ENCODE measurements at regions not wholly inside any gene's neighbourhood (a gene's known extent, or its start where the extent isn't known, plus 50 kb on each side); places are given as distances from the start of the nearest gene placed in this dataset.
"Not testable (repeated sequence)": the region's sequence is repeated elsewhere in the genome, so short reads cannot be mapped to it uniquely, and the experiment has no call there.

- not testable (repeated sequence) for TF ChIP-seq CTCF (IDR thresholded peaks at IDR 0.05); ZFX (IDR thresholded peaks at IDR 0.05; ENCODE audit: borderline replicate concordance)
These were observed 1086.5 kb downstream of the SORCS3 start for GRCh38 chr10:105727586-105727985.

Data from 22Rv1 (cell line).